GM21717 (cell line): ENCODE measurements at regions not wholly inside any gene's neighbourhood (a gene's known extent, or its start where the extent isn't known, plus 50 kb on each side); places are given as distances from the start of the nearest gene placed in this dataset.
"Not testable (repeated sequence)": the region's sequence is repeated elsewhere in the genome, so short reads cannot be mapped to it uniquely, and the experiment has no call there.

Experiments
- ATAC-seq: cut with Tn5 transposase; IDR thresholded peaks from one replicate; pipeline ENCODE4 v1.9.1; 2021; ENCODE audit warnings: mild to moderate bottlenecking, moderate library complexity; ENCODE audit not compliant: unreplicated experiment

DNA sequence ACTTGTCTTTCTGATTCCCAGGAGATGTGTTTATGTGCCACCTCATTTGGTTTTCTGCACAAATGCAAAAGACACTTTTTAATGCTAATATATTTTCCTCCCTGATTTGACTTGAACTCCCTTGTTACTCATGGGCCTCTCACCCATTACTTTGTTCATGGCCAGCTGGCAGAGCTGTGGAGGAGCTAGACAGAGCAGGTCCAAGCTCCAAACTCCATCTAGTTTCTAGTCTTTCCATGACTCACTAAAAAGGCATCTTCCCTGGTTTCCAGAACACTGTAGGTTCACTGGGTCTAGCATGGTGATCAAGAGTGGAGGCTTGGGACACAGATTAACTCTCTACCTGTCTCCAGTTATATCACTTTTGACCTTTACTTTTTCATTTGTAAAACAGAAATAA is 161.0 kb upstream of the SLC28A3 start:
- ATAC-seq, result no peak

DNA sequence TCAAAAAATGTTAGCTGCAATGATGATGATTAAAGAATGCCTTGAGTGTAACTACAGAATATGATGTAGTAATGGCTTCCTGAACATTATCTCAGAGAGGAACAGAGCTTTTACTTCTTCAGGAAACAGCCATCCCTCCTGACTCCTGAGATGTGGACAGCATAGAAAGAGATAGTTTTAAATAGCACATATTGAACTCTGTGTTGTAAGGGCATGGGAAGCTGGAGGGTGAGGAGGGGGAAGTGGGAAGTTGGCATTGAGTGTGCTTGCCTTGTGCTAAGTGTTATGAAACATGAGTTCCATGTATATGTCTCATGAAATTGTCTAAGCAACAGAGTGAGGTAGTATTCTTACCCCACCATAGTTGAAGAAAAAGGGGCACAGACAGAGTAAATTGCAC is 161.5 kb upstream of the SLC28A3 start:
- no peak for ATAC-seq

DNA sequence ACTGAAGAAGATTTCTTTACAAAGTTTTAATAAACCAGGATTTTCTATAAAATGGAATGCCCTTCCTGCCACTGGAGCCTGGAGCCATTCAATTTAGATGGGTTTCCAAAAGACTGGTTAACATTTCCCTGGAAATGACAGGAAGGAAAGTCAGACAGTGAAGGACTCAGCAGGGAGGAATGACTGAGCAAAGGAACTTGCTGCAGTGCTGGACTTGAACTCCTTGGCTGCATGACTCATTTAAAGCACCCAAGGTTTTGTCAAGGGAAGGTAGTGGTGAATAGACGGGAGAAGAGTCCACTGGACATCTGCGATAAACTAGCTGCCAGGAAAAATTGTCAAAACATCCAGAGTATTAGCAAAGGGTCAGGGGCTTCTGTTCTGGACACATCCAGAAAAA is 163.8 kb upstream of the SLC28A3 start:
- no peak for ATAC-seq

DNA sequence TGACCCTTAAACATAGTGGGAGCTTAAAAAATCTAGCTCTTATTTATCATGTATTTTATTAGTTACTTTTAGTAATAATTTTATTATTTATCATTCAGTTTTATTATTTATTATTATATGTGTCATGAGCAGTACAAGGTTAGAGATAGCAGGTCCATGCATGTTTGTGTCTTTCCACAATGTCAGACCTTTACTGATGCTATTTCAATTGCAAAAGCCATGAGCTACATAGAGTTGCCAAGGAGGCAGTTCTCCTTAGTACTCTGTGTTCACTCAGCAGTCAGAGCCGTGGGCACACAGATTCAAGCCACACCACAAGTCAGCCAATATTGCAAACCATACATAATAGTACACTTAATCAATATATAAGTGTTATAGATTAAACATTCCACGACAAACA is 157.9 kb upstream of the NTRK2 start:
- ATAC-seq, result no peak

DNA sequence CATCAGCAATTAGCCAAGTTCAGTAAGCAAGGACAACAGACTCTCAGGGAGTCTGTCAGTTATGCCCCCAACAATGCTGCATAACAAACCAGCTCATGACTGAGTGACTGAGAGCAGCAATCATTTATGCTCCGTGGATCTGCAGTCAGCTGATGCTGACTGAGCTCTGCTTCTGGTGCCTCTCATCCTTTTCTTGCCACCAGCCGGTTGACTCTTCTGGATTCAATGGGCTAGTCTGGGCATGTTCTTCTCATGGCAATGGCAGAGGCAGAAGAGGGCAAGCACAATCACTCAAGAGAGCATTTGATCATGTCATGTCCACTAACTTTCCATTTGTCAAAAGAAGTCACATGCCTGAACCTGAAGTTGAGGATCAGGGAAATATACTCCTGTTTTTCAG is 157.0 kb upstream of the NTRK2 start:
- ATAC-seq, result no peak

DNA sequence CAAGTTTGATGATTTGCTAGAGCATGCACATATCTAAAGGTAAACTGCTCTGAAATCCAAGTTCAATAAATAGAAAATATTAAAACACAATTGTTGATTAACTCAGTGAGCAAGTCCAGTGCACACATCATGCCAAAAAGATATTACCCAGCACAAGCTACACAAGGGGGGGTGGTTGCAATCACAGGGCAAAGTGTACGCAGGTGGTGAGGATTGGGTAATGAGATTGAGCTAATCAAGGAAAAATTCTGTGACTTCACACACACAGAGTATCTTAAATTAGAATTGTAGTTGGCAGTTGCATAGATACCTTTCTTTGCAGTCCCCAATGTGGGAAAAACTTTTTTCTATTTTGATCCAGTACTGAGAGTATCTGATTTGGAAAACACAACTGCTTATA is 156.1 kb upstream of the NTRK2 start:
- no peak for ATAC-seq

DNA sequence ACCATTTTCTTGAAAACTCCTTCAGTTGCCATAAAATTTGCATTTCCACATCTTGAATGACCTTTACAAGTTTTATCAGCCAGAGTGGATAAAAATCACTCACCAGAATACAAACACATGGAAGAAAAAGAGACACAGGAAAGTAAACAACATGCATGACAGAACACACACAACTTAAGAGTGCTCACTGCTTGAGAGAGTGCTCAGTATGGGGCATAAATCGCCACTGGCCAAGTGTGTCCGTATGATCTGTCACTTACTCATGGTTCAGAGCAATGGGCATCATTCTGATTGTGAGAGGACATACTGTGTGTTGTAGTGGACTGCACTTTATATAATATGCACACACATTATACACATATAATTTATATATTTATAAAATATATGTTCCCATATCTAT is 155.6 kb upstream of the NTRK2 start:
- no peak for ATAC-seq

DNA sequence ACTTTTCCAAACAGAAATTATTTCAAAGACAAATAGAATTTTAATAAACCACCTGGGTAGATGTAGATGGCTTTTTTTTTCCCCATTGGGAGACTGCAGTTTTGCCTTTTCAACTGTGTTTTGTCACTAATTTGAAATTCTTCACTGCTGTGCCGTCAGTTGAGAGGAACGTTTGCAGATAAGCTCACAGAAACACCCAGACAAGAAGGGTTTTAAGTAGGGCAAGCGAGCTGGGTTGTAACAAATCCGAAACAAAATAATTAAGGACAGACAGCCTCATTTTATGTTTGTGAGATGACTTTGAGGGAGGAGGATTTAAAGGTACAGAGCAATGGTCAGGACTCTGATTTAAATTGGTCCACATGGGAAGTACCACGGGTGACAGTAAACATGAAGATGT is 155.1 kb upstream of the NTRK2 start:
- no peak for ATAC-seq

DNA sequence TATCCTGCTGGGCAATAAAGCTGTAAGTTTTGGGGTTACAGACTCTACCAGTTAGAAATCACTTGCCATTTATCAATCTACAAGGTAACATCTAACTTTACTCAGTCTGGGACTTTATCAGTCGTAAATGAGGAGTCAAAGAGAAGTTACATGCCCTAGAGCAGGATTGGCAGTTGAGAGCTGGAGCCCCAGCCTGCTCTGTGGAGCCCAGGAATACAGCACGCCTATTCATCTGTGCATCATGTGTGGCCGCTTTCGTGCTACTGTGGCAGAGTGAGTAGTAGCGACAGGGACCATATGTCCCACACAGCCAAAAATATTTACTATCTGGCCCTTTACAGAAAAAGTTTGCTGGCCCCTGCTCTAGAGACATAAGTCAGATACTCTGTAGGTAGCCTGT is 152.5 kb upstream of the NTRK2 start:
- no peak for ATAC-seq

DNA sequence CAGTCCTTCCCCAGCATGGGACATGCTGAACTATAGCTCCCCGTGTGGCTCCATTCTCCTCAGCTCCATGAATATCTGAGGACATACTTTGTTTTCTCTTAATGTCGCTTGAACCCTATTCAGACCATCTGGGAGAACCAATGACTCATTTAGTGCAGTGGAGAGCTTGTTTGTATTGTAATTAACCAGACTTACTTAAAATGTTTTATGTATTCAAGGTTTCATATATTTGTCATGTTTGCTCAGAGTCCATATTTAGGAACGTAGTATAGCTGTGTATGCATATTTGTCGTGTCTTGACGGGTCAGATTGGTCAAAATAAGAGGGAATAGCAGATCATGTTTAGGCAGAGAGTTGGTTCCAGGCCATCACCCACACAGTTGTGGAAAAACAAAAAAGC is 150.1 kb upstream of the NTRK2 start:
- ATAC-seq, result no peak

DNA sequence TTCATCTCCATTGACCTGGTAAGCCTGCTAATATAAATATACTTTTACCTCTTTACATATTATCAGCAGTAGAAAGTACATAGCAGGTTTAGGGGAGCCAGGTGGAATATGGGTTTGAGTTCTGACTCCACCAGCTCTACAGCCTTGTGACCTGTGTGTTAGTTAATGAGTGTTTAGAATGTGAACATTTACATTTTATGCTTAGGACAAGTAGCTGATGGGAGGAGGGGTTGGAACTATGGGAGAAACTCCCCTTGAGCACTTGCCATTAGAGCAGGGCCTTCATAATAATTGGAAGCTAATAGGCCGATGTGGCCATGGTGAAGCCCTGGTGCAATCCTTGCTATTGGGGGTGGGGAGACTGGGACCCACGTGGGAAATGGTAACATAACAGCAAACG is 148.3 kb upstream of the NTRK2 start:
- ATAC-seq, result no peak

DNA sequence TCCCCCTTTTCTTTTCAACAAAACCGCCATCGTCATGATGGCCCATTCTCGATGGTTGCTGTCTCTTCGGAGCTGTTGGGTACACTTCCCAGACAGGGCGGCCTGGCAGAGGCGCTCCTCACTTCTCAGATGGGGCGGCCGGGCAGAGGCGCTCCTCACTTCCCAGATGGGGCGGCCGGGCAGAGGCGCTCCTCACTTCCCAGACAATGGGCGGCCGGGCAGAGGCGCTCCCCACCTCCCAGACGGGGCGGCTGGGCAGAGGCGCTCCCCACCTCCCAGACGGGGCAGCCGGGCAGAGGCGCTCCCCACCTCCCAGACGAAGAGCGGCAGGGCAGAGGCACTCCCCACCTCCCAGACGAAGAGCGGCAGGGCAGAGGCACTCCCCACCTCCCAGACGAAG is 143.3 kb upstream of the NTRK2 start:
- ATAC-seq, result not testable (repeated sequence)

DNA sequence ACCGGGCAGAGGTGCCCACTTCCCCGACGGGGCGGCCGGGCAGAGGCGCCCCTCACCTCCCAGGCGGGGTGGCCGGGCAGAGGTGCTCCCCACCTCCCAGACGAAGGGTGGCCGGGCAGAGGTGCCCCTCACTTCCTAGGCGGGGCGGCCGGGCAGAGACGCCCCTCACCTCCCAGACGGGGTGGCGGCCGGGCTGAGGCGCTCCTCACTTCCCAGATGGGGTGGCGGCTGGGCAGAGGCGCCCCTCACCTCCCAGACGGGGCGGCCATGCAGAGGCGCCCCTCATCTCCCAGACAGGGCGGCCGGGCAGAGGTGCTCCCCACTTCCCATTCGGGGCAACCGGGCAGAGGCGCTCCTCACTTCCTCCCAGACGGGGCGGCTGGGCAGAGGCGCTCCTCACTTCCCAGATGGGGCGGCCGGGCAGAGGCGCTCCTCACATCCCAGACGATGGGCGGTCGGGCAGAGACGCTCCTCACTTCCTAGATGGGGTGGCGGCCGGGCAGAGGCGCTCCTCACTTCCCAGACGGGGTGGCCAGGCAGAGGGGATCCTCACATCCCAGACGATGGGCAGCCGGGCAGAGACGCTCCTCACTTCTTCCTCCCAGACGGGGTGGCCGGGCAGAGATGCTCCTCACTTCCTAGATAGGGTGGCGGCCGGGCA is 142.3 kb upstream of the NTRK2 start:
- ATAC-seq, result not testable (repeated sequence)

DNA sequence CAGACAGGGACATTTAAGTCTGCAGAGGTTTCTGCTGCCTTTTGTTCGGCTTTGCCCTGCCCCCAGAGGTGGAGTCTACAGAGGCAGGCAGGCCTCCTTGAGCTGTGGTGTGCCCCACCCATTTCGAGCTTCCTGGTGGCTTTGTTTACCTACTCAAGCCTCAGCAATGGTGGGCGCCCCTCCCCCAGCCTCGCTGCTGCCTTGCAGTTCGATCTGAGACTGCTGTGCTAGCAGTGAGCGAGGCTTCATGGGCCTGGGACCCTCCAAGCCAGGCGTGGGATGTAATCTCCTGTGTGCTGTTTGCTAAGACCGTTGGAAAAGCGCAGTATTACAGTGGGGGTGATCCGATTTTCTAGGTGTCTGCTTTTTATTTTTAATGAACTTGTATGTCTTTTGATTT is 133.6 kb upstream of the NTRK2 start:
- not testable (repeated sequence) for ATAC-seq

DNA sequence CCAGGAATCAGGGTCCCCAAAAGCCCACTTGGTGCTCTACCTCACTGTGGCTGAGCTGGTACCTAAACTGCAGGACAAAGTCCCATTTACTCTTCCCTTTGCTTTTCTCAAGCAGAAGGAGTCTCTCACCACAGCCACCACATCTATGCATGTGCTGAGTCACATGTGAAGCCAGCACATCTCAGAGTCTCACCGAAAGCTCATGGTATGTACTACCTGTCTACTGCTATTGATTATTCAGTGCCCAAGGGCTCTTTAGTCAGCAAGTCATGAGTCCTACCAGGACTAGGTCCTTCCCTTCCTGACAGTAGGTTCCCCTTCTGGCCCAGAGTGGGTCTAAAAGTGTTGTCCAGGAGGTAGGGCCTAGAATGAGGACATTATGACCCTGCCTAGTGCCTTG is 130.7 kb upstream of the NTRK2 start:
- no peak for ATAC-seq

DNA sequence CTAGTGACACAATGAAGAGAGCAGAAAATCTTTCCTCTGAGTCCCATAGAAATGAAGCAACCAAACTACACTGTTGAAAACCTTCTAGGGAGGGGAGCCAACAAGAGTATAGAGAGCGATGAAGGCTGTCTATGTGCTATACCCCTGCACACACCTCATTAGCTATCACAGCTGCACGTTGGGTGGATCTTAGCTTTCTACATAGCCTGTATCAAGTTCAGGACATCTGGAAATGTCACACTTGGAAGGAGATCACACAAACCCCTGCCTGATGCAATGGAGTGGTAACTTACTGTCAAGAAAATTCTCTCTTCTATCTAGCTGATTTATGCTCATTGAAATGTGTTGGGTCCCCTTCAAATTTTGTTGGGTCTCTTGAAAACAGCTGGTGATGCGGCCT is 127.0 kb upstream of the NTRK2 start:
- ATAC-seq, result no peak

DNA sequence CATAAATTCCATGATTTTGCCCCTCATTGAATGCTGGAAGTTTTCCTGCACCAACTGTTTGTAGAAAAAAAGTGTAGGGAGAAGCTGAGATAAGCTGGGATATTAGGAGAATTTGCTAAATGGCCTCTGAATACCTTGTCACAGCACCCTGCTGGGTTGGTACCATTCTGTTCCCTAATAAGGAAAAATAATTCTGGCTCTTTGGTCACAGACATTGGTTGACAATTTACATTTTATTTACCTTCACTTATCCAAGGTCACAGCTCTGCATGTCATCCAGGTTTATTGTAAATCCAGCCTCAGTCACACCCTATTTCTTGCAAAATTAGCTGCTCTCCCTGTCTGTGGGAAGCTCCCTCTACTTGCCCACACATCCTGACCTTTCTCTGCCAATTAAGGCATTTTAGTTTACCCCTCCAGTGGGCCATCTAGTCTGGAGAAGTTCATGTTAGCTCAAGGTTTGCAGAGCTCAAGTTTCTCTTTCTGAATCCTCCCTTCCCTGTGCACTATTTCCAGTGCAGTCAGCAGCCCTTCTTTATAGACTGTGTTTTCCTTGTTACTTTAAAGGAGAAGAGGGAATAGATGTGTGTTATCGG is 115.4 kb upstream of the NTRK2 start:
- no peak for ATAC-seq

DNA sequence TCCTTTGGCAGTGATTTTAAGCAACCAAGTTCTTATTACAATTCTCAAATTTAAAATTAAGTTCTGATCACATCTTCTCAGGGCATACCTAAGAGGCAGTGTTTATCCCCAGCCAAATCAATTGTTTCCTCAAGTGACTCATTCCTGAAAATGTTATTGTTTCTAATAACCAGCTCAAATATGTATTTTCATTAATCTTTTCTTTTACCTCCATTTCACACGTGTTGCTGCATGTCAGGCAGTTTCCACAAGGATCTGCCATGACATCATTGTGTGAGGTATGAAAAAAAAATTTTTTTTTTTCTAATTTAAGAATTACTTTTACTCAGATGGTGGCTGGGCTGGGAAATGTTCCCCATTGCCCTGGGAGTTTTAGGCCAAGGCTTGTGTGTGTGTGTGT is 113.0 kb upstream of the NTRK2 start:
- ATAC-seq, result no peak

DNA sequence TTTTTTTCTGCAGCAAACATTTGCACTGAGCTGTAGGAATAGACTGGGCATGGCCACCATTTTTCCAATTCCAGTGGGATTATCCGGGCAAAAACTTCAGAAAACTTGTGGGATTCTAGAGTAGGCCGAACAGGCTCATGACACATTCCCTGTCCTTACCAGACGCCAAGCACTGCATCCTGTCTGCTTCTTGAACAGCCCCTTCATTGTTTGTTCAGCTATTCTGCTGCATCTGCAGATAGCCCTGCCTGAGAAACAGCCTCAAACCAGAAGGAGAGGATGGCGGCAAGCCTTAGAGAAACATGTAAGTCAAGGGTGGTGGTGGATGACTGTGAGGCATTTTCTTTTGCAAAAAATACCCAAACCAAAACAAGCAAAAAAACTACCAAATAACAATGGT is 111.8 kb upstream of the NTRK2 start:
- no peak for ATAC-seq

DNA sequence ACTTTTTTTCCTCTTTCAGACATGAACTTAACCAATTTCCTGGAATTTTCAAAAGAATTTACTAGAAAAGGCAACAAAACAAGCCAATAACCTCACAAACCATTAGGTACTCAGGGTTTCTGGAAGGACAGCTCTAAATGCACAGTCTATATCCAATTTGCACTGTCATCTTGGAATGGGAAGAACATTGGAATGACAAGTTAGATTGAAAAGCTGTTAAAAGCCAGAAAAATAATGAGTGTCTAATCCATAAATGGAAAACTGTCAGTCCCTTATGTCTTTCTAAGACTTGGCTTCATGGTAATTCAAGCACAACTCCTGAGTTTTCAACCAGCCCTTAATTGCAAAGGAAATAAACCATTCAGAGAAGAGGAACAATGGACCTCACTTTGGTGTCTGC is 105.8 kb upstream of the NTRK2 start:
- no peak for ATAC-seq

DNA sequence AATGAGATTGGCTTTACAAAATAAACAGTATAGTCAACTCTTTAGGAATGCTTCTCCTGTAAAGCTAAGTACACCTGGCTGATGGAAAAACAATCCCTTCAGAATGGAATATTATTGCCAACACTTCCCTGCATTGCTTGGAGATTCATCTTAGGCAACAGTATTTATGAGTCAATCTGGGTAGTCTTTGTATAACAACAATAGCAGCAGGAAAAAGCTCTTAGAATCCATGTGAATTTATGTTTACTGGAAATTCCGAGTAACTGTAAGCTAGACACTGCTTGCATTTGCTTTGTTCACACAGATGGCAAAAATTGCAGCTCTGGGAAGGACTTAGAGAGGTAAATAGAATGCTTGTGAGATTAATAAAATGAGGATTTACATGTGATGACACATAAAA is 101.7 kb upstream of the NTRK2 start:
- no peak for ATAC-seq

DNA sequence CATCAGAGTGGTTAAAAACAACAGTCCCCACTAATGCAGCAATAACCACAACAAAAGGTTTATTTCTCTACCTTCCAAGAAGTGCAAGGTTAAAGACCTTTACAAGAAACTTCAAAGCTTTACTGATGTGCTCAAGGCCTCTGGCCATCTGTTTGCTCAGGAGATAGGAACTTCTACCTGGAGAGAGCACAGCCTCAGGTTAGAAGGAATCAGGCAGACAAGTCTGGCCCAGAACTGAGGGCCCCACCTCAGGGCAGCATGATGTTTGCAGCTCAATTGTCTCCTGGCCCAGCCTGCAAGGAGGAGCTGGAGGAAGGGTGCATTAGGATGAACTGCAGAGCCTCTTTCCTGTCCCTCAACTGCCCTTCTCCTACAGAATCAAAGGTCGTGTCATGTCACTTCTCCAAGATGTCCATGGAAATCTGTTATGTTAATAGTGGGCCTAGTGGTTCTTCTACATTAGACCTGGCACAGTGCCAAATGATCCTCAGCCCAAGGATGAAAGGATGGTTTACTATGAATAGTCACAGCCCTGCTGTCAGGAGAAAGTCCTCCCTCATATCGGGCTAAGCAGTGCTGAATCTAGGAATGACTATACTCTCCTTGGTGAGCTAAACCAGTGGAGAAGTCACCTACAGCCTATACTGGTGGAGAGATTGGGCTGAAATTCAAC is 98.9 kb upstream of the NTRK2 start:
- ATAC-seq, result no peak

DNA sequence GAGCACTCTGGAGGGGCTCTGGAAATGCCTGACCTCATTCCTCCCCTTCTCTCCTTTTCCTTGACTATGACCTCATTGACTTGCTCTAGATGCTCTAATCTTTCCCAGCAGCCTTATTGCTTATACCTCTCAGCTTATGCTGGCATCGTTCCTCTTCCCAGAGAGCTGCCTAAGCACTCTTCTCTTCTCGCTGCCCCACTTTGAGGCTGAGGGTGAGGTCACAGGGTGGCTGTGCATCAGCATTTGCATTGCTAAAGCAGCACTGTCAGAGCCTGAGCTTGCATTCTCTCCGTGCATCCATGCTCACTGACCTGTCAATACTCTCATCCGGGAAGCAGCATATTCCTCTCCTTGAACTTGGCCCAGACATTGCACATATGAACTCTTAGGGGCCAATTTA is 96.4 kb upstream of the NTRK2 start:
- ATAC-seq, result no peak
